GM23338 (cell line): ENCODE measurements at regions not wholly inside any gene's neighbourhood (a gene's known extent, or its start where the extent isn't known, plus 50 kb on each side); places are given as distances from the start of the nearest gene placed in this dataset.

ENCODE experiments used
- ATAC-seq: fragments of 200-7000 bp; cut with Tn5 transposase; 3 replicates; pipeline ENCODE4 v1.9.1; 2020
- DNase-seq: peaks from one replicate; pipeline ENCODE4 v3.0.0-alpha.2; 2015; ENCODE audit warnings: low spot score
- H2AFZ ChIP-seq: fragments of 200-600 bp; sonication (generic); 2 replicates; pipeline ENCODE4 v1.8.0; 2016; ENCODE audit warnings: antibody characterized with exemption, mild to moderate bottlenecking, moderate library complexity
- H3F3A ChIP-seq: fragments of 200-600 bp; sonication (generic); replicated peaks from 2 replicates; pipeline ENCODE4 v1.8.0; 2017; ENCODE audit warnings: antibody characterized with exemption, mixed run types, low read depth
- H3K27ac ChIP-seq: fragments of 200-600 bp; sonication (generic); 2 replicates; pipeline ENCODE4 v1.6.1; 2016; ENCODE audit warnings: low read depth
- H3K27me3 ChIP-seq: fragments of 200-600 bp; sonication (generic); 2 replicates; pipeline ENCODE4 v1.8.0; 2016; ENCODE audit warnings: mild to moderate bottlenecking, mixed run types, moderate library complexity; ENCODE audit not compliant: insufficient read depth
- H3K36me3 ChIP-seq: fragments of 200-600 bp; sonication (generic); 2 replicates; pipeline ENCODE4 v1.8.0; 2016; ENCODE audit warnings: mild to moderate bottlenecking; ENCODE audit not compliant: insufficient read depth
- H3K4me1 ChIP-seq: fragments of 200-600 bp; sonication (generic); 2 replicates; pipeline ENCODE4 v1.8.0; 2016; ENCODE audit warnings: mild to moderate bottlenecking, moderate library complexity; ENCODE audit not compliant: insufficient read depth
- H3K4me2 ChIP-seq: fragments of 200-600 bp; sonication (generic); 2 replicates; pipeline ENCODE4 v1.7.1; 2017; ENCODE audit warnings: mixed run types
- H3K4me3 ChIP-seq: fragments of 200-600 bp; sonication (generic); 2 replicates; pipeline ENCODE4 v1.6.1; 2016; ENCODE audit warnings: mixed run types
- H3K79me2 ChIP-seq: fragments of 200-600 bp; sonication (generic); replicated peaks from 2 replicates; pipeline ENCODE4 v1.8.0; 2017; ENCODE audit warnings: mild to moderate bottlenecking; ENCODE audit not compliant: insufficient read depth
- H3K9me2 ChIP-seq: fragments of 200-600 bp; sonication (generic); 2 replicates; pipeline ENCODE4 v1.8.0; 2017; ENCODE audit not compliant: insufficient read depth
- H4K20me1 ChIP-seq: fragments of 200-600 bp; sonication (generic); replicated peaks from 2 replicates; pipeline ENCODE4 v1.8.0; 2017; ENCODE audit warnings: mild to moderate bottlenecking; ENCODE audit not compliant: insufficient read depth
- H3K27ac Mint-ChIP-seq: 2 replicates; pipeline ENCODE4 v1.8.0; 2020; ENCODE audit warnings: inconsistent platforms, mild to moderate bottlenecking, moderate library complexity, mixed read lengths
- H3K27me3 Mint-ChIP-seq: 3 replicates; pipeline ENCODE4 v1.8.0; 2022; ENCODE audit warnings: low read depth, mild to moderate bottlenecking, moderate library complexity, mixed read lengths, inconsistent platforms; ENCODE audit not compliant: insufficient read depth, poor library complexity
- H3K36me3 Mint-ChIP-seq: 3 replicates; pipeline ENCODE4 v1.8.0; 2021; ENCODE audit warnings: low read depth, mild to moderate bottlenecking, inconsistent platforms, moderate library complexity, mixed read lengths
- H3K4me1 Mint-ChIP-seq: 3 replicates; pipeline ENCODE4 v1.8.0; 2020; ENCODE audit warnings: mild to moderate bottlenecking, inconsistent platforms, mixed read lengths
- H3K4me3 Mint-ChIP-seq: 3 replicates; pipeline ENCODE4 v1.8.0; 2021; ENCODE audit warnings: moderate library complexity, mild to moderate bottlenecking, inconsistent platforms, mixed read lengths
- H3K9me3 Mint-ChIP-seq: 3 replicates; pipeline ENCODE4 v1.8.0; 2020; ENCODE audit warnings: moderate library complexity, mild to moderate bottlenecking, inconsistent platforms, mixed read lengths
- CREB1 ChIP-seq: fragments of 250-450 bp; sonication (Bioruptor Pico); IDR thresholded peaks from 2 replicates; pipeline ENCODE4 v1.5.0; 2020; ENCODE audit warnings: low read depth, mild to moderate bottlenecking, moderate library complexity
- EZH2 ChIP-seq: fragments of 200-600 bp; sonication (generic); IDR thresholded peaks from one replicate; pipeline ENCODE4 v1.8.0; 2017; ENCODE audit warnings: antibody characterized with exemption, mild to moderate bottlenecking, low read depth; ENCODE audit not compliant: unreplicated experiment
- EZH2phosphoT487 ChIP-seq: fragments of 200-600 bp; sonication (generic); IDR thresholded peaks from one replicate; pipeline ENCODE4 v1.8.1; 2018; ENCODE audit warnings: antibody characterized with exemption; ENCODE audit not compliant: unreplicated experiment
- JUNB ChIP-seq: IDR thresholded peaks from one replicate; pipeline ENCODE4 v1.6.1; 2016; ENCODE audit warnings: antibody characterized with exemption; ENCODE audit not compliant: unreplicated experiment
- NANOG ChIP-seq: IDR thresholded peaks from 2 replicates; pipeline ENCODE4 v1.6.1; 2016; ENCODE audit warnings: antibody characterized with exemption, borderline replicate concordance
- POLR2AphosphoS5 ChIP-seq: IDR thresholded peaks from 2 replicates; pipeline ENCODE4 v1.6.1; 2016; ENCODE audit warnings: antibody characterized with exemption, low read depth
- STAT1 ChIP-seq: IDR thresholded peaks from one replicate; pipeline ENCODE4 v1.6.1; 2016; ENCODE audit warnings: antibody characterized with exemption; ENCODE audit not compliant: unreplicated experiment
- ZNF114 ChIP-seq: fragments of 250-450 bp; sonication (Bioruptor Pico); IDR thresholded peaks from 2 replicates; pipeline ENCODE4 v1.5.0; 2020; ENCODE audit warnings: mild to moderate bottlenecking, moderate library complexity
- ZNF331 ChIP-seq: fragments of 250-450 bp; sonication (Bioruptor Pico); IDR thresholded peaks from 2 replicates; pipeline ENCODE4 v1.5.0; 2020; ENCODE audit warnings: low read depth, mild to moderate bottlenecking, moderate library complexity
- TF ChIP-seq, protein P1 (sequence below): IDR thresholded peaks from 2 replicates; pipeline ENCODE4 v1.6.1; 2016; ENCODE audit warnings: antibody characterized with exemption
- TF ChIP-seq, protein P2 (sequence below): fragments of 250-450 bp; sonication (Bioruptor Pico); IDR thresholded peaks from 2 replicates; pipeline ENCODE4 v1.5.0; 2020; ENCODE audit warnings: mild to moderate bottlenecking, moderate library complexity
- TF ChIP-seq, protein P3 (sequence below): IDR thresholded peaks from one replicate; pipeline ENCODE4 v1.6.1; 2018; ENCODE audit warnings: antibody characterized with exemption; ENCODE audit not compliant: unreplicated experiment
- TF ChIP-seq, protein P4 (sequence below), 2 experiments: fragments of 200-600 bp in 1 of 2; sonication (generic) in 1 of 2; conservative IDR thresholded peaks; 2 replicates each; pipeline versions ENCODE4 v1.5.1 to v1.6.1; 2016 to 2017; ENCODE audit warnings: antibody characterized with exemption in 2 of 2, low read depth in 2 of 2, mild to moderate bottlenecking in 2 of 2, moderate library complexity in 1 of 2

DNA sequence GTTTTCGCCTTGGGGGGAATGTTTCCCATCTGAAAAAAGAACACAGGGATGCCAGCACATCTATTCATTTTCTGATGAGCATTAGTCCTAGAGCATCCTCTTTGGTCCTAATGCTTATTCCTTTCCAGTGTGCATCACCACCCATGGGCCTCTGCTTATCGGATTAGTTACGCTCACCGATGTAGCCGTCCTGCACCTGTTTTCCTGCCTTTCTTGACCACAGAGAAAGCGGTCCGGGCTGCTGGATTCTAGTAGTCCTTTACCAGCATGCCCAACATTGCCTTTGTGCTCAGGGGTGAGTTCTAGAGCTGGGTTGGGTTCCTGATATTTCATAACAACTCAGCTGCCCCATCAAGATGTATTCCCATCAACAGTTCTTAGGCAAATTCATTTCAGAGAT is 2084.5 kb upstream of the C9orf72 start:
- no peaks in the 10 kb centered on the region for H3K27me3 ChIP-seq
- no peak overlapping the region for H2AFZ ChIP-seq
- H3K79me2 ChIP-seq = no peaks in the 10 kb centered on the region
- Mint-ChIP-seq H3K4me3 (no peak overlapping the region), H3K27ac (no peak overlapping the region), H3K9me3 (no peaks in the 10 kb centered on the region), H3K36me3 (no peaks in the 10 kb centered on the region), H3K27me3 (no peaks in the 10 kb centered on the region), H3K4me1 (no peaks in the 10 kb centered on the region)
- no peaks in the 10 kb centered on the region for H3F3A ChIP-seq
- no peak overlapping the region for H3K4me3 ChIP-seq
- no peaks in the 10 kb centered on the region for H3K36me3 ChIP-seq
- ATAC-seq (no peak), DNase-seq (no peak)
- H3K4me1 ChIP-seq = no peaks in the 10 kb centered on the region
- H4K20me1 ChIP-seq = no peaks in the 10 kb centered on the region
- no peak overlapping the region for H3K27ac ChIP-seq
- H3K9me2 ChIP-seq = no peaks in the 10 kb centered on the region
- TF ChIP-seq POLR2AphosphoS5 (no peak), STAT1 (no peak), EZH2 (no peak), ZNF331 (no peak), EZH2phosphoT487 (no peak), CREB1 (CRISPR knock-in tag) (no peak), NANOG (no peak), ZNF114 (CRISPR knock-in tag) (no peak), JUNB (no peak)
- TF ChIP-seq, protein P1, sequence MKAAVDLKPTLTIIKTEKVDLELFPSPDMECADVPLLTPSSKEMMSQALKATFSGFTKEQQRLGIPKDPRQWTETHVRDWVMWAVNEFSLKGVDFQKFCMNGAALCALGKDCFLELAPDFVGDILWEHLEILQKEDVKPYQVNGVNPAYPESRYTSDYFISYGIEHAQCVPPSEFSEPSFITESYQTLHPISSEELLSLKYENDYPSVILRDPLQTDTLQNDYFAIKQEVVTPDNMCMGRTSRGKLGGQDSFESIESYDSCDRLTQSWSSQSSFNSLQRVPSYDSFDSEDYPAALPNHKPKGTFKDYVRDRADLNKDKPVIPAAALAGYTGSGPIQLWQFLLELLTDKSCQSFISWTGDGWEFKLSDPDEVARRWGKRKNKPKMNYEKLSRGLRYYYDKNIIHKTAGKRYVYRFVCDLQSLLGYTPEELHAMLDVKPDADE = no peak
- TF ChIP-seq, protein P2, sequence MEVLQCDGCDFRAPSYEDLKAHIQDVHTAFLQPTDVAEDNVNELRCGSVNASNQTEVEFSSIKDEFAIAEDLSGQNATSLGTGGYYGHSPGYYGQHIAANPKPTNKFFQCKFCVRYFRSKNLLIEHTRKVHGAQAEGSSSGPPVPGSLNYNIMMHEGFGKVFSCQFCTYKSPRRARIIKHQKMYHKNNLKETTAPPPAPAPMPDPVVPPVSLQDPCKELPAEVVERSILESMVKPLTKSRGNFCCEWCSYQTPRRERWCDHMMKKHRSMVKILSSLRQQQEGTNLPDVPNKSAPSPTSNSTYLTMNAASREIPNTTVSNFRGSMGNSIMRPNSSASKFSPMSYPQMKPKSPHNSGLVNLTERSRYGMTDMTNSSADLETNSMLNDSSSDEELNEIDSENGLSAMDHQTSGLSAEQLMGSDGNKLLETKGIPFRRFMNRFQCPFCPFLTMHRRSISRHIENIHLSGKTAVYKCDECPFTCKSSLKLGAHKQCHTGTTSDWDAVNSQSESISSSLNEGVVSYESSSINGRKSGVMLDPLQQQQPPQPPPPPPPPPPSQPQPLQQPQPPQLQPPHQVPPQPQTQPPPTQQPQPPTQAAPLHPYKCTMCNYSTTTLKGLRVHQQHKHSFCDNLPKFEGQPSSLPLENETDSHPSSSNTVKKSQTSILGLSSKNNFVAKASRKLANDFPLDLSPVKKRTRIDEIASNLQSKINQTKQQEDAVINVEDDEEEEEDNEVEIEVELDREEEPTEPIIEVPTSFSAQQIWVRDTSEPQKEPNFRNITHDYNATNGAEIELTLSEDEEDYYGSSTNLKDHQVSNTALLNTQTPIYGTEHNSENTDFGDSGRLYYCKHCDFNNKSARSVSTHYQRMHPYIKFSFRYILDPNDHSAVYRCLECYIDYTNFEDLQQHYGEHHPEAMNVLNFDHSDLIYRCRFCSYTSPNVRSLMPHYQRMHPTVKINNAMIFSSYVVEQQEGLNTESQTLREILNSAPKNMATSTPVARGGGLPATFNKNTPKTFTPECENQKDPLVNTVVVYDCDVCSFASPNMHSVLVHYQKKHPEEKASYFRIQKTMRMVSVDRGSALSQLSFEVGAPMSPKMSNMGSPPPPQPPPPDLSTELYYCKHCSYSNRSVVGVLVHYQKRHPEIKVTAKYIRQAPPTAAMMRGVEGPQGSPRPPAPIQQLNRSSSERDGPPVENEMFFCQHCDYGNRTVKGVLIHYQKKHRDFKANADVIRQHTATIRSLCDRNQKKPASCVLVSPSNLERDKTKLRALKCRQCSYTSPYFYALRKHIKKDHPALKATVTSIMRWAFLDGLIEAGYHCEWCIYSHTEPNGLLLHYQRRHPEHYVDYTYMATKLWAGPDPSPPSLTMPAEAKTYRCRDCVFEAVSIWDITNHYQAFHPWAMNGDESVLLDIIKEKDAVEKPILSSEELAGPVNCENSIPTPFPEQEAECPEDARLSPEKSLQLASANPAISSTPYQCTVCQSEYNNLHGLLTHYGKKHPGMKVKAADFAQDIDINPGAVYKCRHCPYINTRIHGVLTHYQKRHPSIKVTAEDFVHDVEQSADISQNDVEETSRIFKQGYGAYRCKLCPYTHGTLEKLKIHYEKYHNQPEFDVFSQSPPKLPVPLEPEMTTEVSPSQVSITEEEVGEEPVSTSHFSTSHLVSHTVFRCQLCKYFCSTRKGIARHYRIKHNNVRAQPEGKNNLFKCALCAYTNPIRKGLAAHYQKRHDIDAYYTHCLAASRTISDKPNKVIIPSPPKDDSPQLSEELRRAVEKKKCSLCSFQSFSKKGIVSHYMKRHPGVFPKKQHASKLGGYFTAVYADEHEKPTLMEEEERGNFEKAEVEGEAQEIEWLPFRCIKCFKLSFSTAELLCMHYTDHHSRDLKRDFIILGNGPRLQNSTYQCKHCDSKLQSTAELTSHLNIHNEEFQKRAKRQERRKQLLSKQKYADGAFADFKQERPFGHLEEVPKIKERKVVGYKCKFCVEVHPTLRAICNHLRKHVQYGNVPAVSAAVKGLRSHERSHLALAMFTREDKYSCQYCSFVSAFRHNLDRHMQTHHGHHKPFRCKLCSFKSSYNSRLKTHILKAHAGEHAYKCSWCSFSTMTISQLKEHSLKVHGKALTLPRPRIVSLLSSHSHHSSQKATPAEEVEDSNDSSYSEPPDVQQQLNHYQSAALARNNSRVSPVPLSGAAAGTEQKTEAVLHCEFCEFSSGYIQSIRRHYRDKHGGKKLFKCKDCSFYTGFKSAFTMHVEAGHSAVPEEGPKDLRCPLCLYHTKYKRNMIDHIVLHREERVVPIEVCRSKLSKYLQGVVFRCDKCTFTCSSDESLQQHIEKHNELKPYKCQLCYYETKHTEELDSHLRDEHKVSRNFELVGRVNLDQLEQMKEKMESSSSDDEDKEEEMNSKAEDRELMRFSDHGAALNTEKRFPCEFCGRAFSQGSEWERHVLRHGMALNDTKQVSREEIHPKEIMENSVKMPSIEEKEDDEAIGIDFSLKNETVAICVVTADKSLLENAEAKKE (CRISPR knock-in tag) = no peak
- TF ChIP-seq, protein P3, sequence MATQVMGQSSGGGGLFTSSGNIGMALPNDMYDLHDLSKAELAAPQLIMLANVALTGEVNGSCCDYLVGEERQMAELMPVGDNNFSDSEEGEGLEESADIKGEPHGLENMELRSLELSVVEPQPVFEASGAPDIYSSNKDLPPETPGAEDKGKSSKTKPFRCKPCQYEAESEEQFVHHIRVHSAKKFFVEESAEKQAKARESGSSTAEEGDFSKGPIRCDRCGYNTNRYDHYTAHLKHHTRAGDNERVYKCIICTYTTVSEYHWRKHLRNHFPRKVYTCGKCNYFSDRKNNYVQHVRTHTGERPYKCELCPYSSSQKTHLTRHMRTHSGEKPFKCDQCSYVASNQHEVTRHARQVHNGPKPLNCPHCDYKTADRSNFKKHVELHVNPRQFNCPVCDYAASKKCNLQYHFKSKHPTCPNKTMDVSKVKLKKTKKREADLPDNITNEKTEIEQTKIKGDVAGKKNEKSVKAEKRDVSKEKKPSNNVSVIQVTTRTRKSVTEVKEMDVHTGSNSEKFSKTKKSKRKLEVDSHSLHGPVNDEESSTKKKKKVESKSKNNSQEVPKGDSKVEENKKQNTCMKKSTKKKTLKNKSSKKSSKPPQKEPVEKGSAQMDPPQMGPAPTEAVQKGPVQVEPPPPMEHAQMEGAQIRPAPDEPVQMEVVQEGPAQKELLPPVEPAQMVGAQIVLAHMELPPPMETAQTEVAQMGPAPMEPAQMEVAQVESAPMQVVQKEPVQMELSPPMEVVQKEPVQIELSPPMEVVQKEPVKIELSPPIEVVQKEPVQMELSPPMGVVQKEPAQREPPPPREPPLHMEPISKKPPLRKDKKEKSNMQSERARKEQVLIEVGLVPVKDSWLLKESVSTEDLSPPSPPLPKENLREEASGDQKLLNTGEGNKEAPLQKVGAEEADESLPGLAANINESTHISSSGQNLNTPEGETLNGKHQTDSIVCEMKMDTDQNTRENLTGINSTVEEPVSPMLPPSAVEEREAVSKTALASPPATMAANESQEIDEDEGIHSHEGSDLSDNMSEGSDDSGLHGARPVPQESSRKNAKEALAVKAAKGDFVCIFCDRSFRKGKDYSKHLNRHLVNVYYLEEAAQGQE = no peak
- TF ChIP-seq, protein P4, sequence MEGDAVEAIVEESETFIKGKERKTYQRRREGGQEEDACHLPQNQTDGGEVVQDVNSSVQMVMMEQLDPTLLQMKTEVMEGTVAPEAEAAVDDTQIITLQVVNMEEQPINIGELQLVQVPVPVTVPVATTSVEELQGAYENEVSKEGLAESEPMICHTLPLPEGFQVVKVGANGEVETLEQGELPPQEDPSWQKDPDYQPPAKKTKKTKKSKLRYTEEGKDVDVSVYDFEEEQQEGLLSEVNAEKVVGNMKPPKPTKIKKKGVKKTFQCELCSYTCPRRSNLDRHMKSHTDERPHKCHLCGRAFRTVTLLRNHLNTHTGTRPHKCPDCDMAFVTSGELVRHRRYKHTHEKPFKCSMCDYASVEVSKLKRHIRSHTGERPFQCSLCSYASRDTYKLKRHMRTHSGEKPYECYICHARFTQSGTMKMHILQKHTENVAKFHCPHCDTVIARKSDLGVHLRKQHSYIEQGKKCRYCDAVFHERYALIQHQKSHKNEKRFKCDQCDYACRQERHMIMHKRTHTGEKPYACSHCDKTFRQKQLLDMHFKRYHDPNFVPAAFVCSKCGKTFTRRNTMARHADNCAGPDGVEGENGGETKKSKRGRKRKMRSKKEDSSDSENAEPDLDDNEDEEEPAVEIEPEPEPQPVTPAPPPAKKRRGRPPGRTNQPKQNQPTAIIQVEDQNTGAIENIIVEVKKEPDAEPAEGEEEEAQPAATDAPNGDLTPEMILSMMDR (conservative IDR thresholded peaks at IDR 0.05; ENCODE audit: low read depth in 2 of 2) = no peak
- H3K4me2 ChIP-seq = no peak overlapping the region
